GM19043 (cell line): ENCODE measurements at regions not wholly inside any gene's neighbourhood (a gene's known extent, or its start where the extent isn't known, plus 50 kb on each side); places are given as distances from the start of the nearest gene placed in this dataset.

Experiments used
- ATAC-seq: cut with Tn5 transposase; IDR thresholded peaks from one replicate; pipeline ENCODE4 v1.9.1; 2021; ENCODE audit warnings: low read depth; ENCODE audit not compliant: unreplicated experiment

GRCh38 chr5:2257326-2258244 lies 374.9 kb upstream of the IRX4 start:
- no peak for ATAC-seq

GRCh38 chr5:2256691-2257280 lies 374.1 kb upstream of the IRX4 start:
- no peak for ATAC-seq

- no peak for ATAC-seq
These were observed 373.4 kb upstream of the IRX4 start for GRCh38 chr5:2255915-2256690.

GRCh38 chr5:2254880-2255750 lies 372.4 kb upstream of the IRX4 start:
- ATAC-seq = no peak

- no peak for ATAC-seq
These were observed 371.7 kb upstream of the IRX4 start for GRCh38 chr5:2254406-2254805.

GRCh38 chr5:2253040-2253975 lies 370.6 kb upstream of the IRX4 start:
- no peak for ATAC-seq

GRCh38 chr5:2251751-2252150 lies 369.0 kb upstream of the IRX4 start:
- no peak for ATAC-seq

GRCh38 chr5:2251298-2251697 lies 368.6 kb upstream of the IRX4 start:
- ATAC-seq = no peak

- no peak for ATAC-seq
These were observed 367.7 kb upstream of the IRX4 start for GRCh38 chr5:2250365-2250950.

GRCh38 chr5:2249442-2249841 lies 366.7 kb upstream of the IRX4 start:
- no peak for ATAC-seq

GRCh38 chr5:2249026-2249425 lies 366.3 kb upstream of the IRX4 start:
- no peak for ATAC-seq

- ATAC-seq = no peak
These were observed 359.8 kb upstream of the IRX4 start for GRCh38 chr5:2242539-2242938.

- ATAC-seq = no peak
These were observed 359.1 kb upstream of the IRX4 start for GRCh38 chr5:2241842-2242241.

GRCh38 chr5:2240118-2240904 lies 357.6 kb upstream of the IRX4 start:
- no peak for ATAC-seq

GRCh38 chr5:2239201-2239910 lies 356.6 kb upstream of the IRX4 start:
- ATAC-seq = no peak

- no peak for ATAC-seq
These were observed 356.0 kb upstream of the IRX4 start for GRCh38 chr5:2238732-2239131.

GRCh38 chr5:2227433-2227832 lies 344.7 kb upstream of the IRX4 start:
- ATAC-seq = no peak

GRCh38 chr5:2224689-2225088 lies 342.0 kb upstream of the IRX4 start:
- no peak for ATAC-seq
